Mammary epithelial cell (primary cell): ENCODE measurements at regions not wholly inside any gene's neighbourhood (a gene's known extent, or its start where the extent isn't known, plus 50 kb on each side); places are given as distances from the start of the nearest gene placed in this dataset.

Source experiments
- EZH2 ChIP-seq: IDR thresholded peaks from 2 replicates; pipeline ENCODE4 v1.6.1; 2012; ENCODE audit warnings: low read length, inconsistent platforms, borderline replicate concordance
- TF ChIP-seq, protein P1 (sequence below), 2 donors: IDR thresholded peaks in 1 of 2; conservative IDR thresholded peaks in 1 of 2; 2 replicates each; pipeline ENCODE4 v1.5.1; 2011 to 2012; ENCODE audit warnings: inconsistent platforms in 2 of 2, low read length in 2 of 2, mild to moderate bottlenecking in 2 of 2, control low read depth in 1 of 2, low read depth in 1 of 2; ENCODE audit not compliant: insufficient read depth in 1 of 2; ENCODE audit errors: extremely low read depth in 1 of 2

DNA sequence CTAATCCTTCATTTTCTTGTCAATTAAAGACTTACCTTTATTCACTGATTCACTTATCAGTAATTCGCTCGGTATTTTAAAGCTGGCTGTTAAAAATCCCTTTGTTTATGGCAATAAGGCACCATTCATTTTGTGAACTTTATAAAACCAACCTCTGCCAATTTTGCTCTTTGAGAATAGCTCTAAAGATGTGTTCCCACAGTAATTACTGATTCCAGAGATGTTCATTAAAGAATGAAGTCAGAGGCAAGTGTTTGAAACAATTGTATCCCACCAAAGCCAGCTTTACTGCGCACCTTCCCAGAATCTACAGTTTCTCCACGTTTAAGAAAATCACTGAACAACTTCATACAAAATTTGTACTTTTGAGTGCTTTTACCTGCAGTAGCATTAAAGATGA is 424.5 kb downstream of the USP25 start:
- TF ChIP-seq, protein P1, sequence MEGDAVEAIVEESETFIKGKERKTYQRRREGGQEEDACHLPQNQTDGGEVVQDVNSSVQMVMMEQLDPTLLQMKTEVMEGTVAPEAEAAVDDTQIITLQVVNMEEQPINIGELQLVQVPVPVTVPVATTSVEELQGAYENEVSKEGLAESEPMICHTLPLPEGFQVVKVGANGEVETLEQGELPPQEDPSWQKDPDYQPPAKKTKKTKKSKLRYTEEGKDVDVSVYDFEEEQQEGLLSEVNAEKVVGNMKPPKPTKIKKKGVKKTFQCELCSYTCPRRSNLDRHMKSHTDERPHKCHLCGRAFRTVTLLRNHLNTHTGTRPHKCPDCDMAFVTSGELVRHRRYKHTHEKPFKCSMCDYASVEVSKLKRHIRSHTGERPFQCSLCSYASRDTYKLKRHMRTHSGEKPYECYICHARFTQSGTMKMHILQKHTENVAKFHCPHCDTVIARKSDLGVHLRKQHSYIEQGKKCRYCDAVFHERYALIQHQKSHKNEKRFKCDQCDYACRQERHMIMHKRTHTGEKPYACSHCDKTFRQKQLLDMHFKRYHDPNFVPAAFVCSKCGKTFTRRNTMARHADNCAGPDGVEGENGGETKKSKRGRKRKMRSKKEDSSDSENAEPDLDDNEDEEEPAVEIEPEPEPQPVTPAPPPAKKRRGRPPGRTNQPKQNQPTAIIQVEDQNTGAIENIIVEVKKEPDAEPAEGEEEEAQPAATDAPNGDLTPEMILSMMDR (conservative IDR thresholded peaks at IDR 0.05 in 1 of 2, IDR thresholded peaks at IDR 0.05 in 1 of 2; ENCODE audit: extremely low read depth in 1 of 2, insufficient read depth in 1 of 2, low read depth in 1 of 2, low read length in 2 of 2), result no peak
- TF ChIP-seq EZH2, result no peak
